GM12875 (cell line): ENCODE measurements at regions not wholly inside any gene's neighbourhood (a gene's known extent, or its start where the extent isn't known, plus 50 kb on each side); places are given as distances from the start of the nearest gene placed in this dataset.

Source experiments
- H3K4me3 ChIP-seq: one replicate; pipeline ENCODE4 v1.5.1; 2011; ENCODE audit warnings: low read depth, low read length, control low read depth
- TF ChIP-seq, protein P1 (sequence below): IDR thresholded peaks from 2 replicates; pipeline ENCODE4 v1.5.1; 2011; ENCODE audit warnings: low read depth, mild to moderate bottlenecking, control low read depth, inconsistent platforms, low read length, moderate library complexity, borderline replicate concordance; ENCODE audit not compliant: insufficient read depth

DNA sequence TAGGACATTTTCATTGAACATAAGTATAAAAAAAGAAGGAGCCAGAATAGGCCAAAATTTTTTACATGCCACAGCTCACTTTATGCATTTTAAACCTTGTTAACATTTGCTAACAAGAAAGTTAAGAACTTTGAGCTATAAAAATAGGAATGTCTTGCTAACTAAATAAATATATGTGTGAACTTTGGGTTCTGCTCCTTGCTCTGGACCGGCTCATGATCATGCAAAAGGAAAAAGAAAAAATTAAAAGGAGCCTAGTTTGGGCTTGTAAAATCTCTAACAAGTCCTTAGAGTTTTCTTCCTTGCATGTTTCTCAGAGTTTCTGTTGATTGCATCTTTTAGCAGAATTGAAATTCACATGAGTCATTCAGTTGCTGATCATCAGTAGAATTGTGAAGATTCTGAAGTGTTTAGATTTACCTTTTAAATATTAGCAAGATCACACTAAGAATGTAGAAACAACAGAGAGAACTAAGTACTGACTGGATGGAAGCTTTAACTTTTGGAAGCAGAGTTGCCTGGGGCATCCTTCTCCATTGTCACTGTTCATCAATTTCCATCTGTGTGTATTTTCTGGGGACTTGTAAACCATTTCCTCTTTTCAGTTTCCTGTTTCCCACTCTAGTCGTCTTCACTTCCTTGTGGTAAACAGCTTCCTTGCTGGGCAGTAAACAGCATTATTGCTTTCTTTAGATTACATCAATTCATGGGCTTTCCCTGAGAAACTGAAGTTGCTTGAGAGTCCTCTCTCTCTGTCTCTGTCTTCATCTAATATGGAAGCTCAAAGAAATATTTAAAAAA lies 458.4 kb upstream of the BTBD3 start:
- TF ChIP-seq, protein P1, sequence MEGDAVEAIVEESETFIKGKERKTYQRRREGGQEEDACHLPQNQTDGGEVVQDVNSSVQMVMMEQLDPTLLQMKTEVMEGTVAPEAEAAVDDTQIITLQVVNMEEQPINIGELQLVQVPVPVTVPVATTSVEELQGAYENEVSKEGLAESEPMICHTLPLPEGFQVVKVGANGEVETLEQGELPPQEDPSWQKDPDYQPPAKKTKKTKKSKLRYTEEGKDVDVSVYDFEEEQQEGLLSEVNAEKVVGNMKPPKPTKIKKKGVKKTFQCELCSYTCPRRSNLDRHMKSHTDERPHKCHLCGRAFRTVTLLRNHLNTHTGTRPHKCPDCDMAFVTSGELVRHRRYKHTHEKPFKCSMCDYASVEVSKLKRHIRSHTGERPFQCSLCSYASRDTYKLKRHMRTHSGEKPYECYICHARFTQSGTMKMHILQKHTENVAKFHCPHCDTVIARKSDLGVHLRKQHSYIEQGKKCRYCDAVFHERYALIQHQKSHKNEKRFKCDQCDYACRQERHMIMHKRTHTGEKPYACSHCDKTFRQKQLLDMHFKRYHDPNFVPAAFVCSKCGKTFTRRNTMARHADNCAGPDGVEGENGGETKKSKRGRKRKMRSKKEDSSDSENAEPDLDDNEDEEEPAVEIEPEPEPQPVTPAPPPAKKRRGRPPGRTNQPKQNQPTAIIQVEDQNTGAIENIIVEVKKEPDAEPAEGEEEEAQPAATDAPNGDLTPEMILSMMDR: no peak
- H3K4me3 ChIP-seq: no peak overlapping the region

DNA sequence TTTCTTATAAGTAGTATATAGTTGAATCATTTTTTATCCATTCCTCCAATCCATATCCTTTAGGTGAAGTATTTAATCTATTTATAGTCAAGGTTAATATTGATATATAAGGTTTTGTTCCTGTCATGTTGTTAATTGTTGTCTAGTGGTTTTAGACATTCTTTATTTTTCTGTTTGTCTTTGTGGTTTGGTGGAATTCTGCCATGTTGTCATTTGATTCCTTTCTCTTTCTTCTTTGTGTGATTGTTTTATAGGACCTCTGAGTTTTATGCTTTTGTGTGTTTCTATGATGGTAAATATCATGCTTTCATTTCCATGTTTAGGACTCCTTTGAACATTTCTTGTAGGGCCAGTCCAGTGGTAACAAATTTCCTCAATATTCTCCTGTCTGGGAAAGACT lies 450.3 kb upstream of the BTBD3 start:
- TF ChIP-seq, protein P1: no peak
- H3K4me3 ChIP-seq: no peak overlapping the region

- H3K4me3 ChIP-seq: no peak overlapping the region
- TF ChIP-seq, protein P1: no peak
These were observed 448.8 kb upstream of the BTBD3 start for GRCh38 chr20:11468880-11469279.

DNA sequence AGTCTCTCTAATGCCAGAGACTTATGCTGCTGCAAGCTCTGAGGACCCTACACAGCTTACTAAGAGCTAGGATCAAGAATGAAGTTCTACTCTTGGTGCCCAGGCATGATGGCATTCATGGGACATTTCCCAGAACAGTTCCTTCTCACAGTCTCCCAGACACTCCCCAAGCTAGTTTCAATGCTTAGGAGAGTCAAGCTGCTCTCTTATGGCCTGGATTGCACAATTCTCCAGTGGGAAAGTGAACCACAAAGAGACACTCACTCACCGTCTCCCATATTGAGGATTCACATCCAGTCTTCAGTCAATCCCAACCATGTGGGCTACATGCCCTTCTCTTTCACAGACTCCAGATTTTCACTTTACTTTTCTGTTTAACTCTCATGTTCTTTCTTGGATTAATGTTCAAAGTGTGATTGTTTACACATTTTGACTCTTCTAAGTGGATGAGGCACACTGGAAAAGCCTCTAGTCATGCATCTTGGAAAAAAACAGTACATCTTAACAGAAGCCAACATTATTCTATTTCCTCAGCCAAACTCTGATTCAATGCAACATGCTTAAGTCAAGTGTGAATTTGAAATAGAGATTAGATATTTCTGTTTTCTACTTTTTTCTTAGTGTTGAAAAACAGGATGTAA lies 447.8 kb upstream of the BTBD3 start:
- TF ChIP-seq, protein P1: no peak
- H3K4me3 ChIP-seq: no peak overlapping the region

- no peak overlapping the region for H3K4me3 ChIP-seq
- TF ChIP-seq, protein P1: no peak
These were observed 443.7 kb upstream of the BTBD3 start for GRCh38 chr20:11473983-11474382.

DNA sequence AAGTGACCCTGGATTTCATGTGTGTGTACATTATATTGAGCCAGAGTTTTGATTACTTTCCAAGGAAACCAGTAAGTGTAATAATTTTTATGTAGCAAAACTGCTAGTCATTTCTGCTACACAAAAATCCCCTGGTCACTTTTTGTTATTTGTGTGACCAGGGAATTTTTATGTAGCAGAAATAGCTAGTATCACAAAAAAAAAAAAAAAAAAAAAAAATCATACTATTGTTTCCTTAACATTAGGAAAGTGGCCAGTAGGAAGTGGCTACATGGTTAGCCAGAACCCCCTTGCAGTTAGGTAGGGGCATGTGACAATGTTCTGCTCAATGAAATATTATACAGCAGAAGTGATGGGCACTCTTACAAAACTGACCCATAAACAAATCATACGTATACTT lies 434.0 kb upstream of the BTBD3 start:
- H3K4me3 ChIP-seq: no peak overlapping the region
- TF ChIP-seq, protein P1: no peak

- H3K4me3 ChIP-seq: no peak overlapping the region
- TF ChIP-seq, protein P1: no peak
These were observed 433.2 kb upstream of the BTBD3 start for GRCh38 chr20:11484479-11484878.
